ENCODE measurements at regions not wholly inside any gene's neighbourhood (a gene's known extent, or its start where the extent isn't known, plus 50 kb on each side); places are given as distances from the start of the nearest gene placed in this dataset.
A peak's percentile ranks its signal among the peaks of the same experiment; 100 is the strongest.

- no peaks in the 10 kb centered on the region for H3K36me3 ChIP-seq (replicated peaks in 1 of 2; ENCODE audit: control insufficient read depth in 1 of 2, insufficient read depth in 2 of 2, low read length in 2 of 2)
- no peak overlapping the region for H3K27ac ChIP-seq (ENCODE audit: low read depth in 1 of 2, low read length in 2 of 2)
- peaks cover 0 to 7% of the 10 kb centered on the region in 2 donors for H3K9me3 ChIP-seq (replicated peaks in 1 of 2; ENCODE audit: control insufficient read depth in 1 of 2, insufficient read depth in 1 of 2, low read length in 2 of 2)
- TF ChIP-seq CTCF (IDR thresholded peaks at IDR 0.05): no peak
- no peaks in the 10 kb centered on the region for H3K4me1 ChIP-seq (ENCODE audit: control insufficient read depth in 1 of 2, insufficient read depth in 2 of 2, low read length in 2 of 2)
- no peak for DNase-seq
- intact Hi-C loops (cut with micrococcal nuclease): no loop called here
- H3K79me2 ChIP-seq (ENCODE audit: insufficient read depth, low read length): no peaks in the 10 kb centered on the region
- no peak overlapping the region for H3K9ac ChIP-seq (ENCODE audit: insufficient read depth, low read length, poor library complexity, severe bottlenecking)
- Mint-ChIP-seq H3K27me3 (ENCODE audit: low read depth in 3 of 3) (peaks cover 0 to 4% (median 1%) of the 10 kb centered on the region in 3 donors), H3K27ac (no peak overlapping the region), H3K4me1 (no peaks in the 10 kb centered on the region), H3K4me3 (no peak overlapping the region), H3K36me3 (no peaks in the 10 kb centered on the region), H3K9me3 (peaks cover 0 to 14% (median 8%) of the 10 kb centered on the region in 7 donors)
- no peaks in the 10 kb centered on the region for H4K20me1 ChIP-seq (ENCODE audit: insufficient read depth, low read length)
- H2AFZ ChIP-seq (ENCODE audit: insufficient read depth, low read depth, low read length, poor library complexity, severe bottlenecking): no peak overlapping the region
- no peak overlapping the region for H3K4me2 ChIP-seq (replicated peaks; ENCODE audit: extremely low read depth, low read length, poor library complexity, severe bottlenecking)
- H3K27me3 ChIP-seq (ENCODE audit: control insufficient read depth in 2 of 2, insufficient read depth in 2 of 2, low read length in 2 of 2): no peaks in the 10 kb centered on the region
- H3K4me3 ChIP-seq (replicated peaks in 1 of 3; ENCODE audit: low read depth in 2 of 3, low read length in 3 of 3): no peak overlapping the region
- WGBS (ENCODE audit: insufficient coverage): 98% methylated on average over 4 of the region's 4 CpGs
Measured at GRCh38 chr20:18943542-18943941, 130.0 kb downstream of the SCP2D1 start.

- Histone ChIP-seq H3K4me3 (replicated peaks in 1 of 3; ENCODE audit: low read depth in 2 of 3, low read length in 3 of 3) (no peak overlapping the region), H3K4me2 (replicated peaks; ENCODE audit: extremely low read depth, low read length, poor library complexity, severe bottlenecking) (no peak overlapping the region), H3K9me3 (replicated peaks in 1 of 2; ENCODE audit: control insufficient read depth in 1 of 2, insufficient read depth in 1 of 2, low read length in 2 of 2) (no peaks in the 10 kb centered on the region), H3K27ac (ENCODE audit: low read depth in 1 of 2, low read length in 2 of 2) (no peak overlapping the region), H3K4me1 (ENCODE audit: control insufficient read depth in 1 of 2, insufficient read depth in 2 of 2, low read length in 2 of 2) (no peaks in the 10 kb centered on the region), H4K20me1 (ENCODE audit: insufficient read depth, low read length) (no peaks in the 10 kb centered on the region), H3K36me3 (replicated peaks in 1 of 2; ENCODE audit: control insufficient read depth in 1 of 2, insufficient read depth in 2 of 2, low read length in 2 of 2) (no peaks in the 10 kb centered on the region), H3K79me2 (ENCODE audit: insufficient read depth, low read length) (no peaks in the 10 kb centered on the region), H2AFZ (ENCODE audit: insufficient read depth, low read depth, low read length, poor library complexity, severe bottlenecking) (no peak overlapping the region), H3K9ac (ENCODE audit: insufficient read depth, low read length, poor library complexity, severe bottlenecking) (no peak overlapping the region), H3K27me3 (ENCODE audit: control insufficient read depth in 2 of 2, insufficient read depth in 2 of 2, low read length in 2 of 2) (no peaks in the 10 kb centered on the region)
- H3K27ac Mint-ChIP-seq: peak overlapping the region in 1 of 7 donors; percentile 48
- H3K4me1 Mint-ChIP-seq: no peaks in the 10 kb centered on the region
- TF ChIP-seq CTCF (IDR thresholded peaks at IDR 0.05): no peak
- H3K36me3 Mint-ChIP-seq: no peaks in the 10 kb centered on the region
- H3K9me3 Mint-ChIP-seq: peaks cover 0 to 6% (median 2%) of the 10 kb centered on the region in 7 donors
- DNase-seq: no peak
- no peak overlapping the region for H3K4me3 Mint-ChIP-seq
- intact Hi-C loops (cut with micrococcal nuclease): no loop called here
- H3K27me3 Mint-ChIP-seq (ENCODE audit: low read depth in 3 of 3): peaks cover 0 to 5% (median 0%) of the 10 kb centered on the region in 3 donors
- WGBS (ENCODE audit: insufficient coverage): 60% methylated on average over 1 of the region's 4 CpGs
Measured at GRCh38 chr20:18956890-18957289, 143.3 kb downstream of the SCP2D1 start.

All from CD14-positive monocyte (primary cell).